Mucosa of rectum (tissue), 2 donors: ENCODE measurements at regions not wholly inside any gene's neighbourhood (a gene's known extent, or its start where the extent isn't known, plus 50 kb on each side); places are given as distances from the start of the nearest gene placed in this dataset.

Experiments
- H3K27ac ChIP-seq, 2 donors: one replicate each; pipeline ENCODE4 v1.7.0; 2013; ENCODE audit warnings: inconsistent platforms in 2 of 2, low read depth in 2 of 2, low read length in 2 of 2
- H3K27me3 ChIP-seq, 2 donors: one replicate each; pipeline ENCODE4 v1.7.0; 2013; ENCODE audit warnings: low read length in 2 of 2; ENCODE audit not compliant: control insufficient read depth in 2 of 2, insufficient read depth in 2 of 2
- H3K36me3 ChIP-seq, 2 donors: one replicate each; pipeline ENCODE4 v1.7.0; 2013; ENCODE audit warnings: low read length in 2 of 2; ENCODE audit not compliant: control insufficient read depth in 2 of 2, insufficient read depth in 2 of 2
- H3K4me1 ChIP-seq, 2 donors: one replicate each; pipeline ENCODE4 v1.7.0; 2013; ENCODE audit warnings: low read length in 2 of 2, mild to moderate bottlenecking in 1 of 2; ENCODE audit not compliant: control insufficient read depth in 2 of 2, insufficient read depth in 2 of 2
- H3K4me3 ChIP-seq, 2 donors: one replicate each; pipeline ENCODE4 v1.7.0; 2013; ENCODE audit warnings: low read length in 2 of 2
- H3K9ac ChIP-seq, 2 donors: one replicate each; pipeline ENCODE4 v1.7.0; 2013; ENCODE audit warnings: low read length in 2 of 2, low read depth in 1 of 2, mild to moderate bottlenecking in 1 of 2
- H3K9me3 ChIP-seq, 2 donors: one replicate each; pipeline ENCODE4 v1.7.0; 2013; ENCODE audit warnings: low read length in 2 of 2; ENCODE audit not compliant: control insufficient read depth in 2 of 2
- donor health status: healthy.
- donor health status: Normal muscosa, but diverticular disease.

- no peaks in the 10 kb centered on the region for H3K4me1 ChIP-seq
- H3K4me3 ChIP-seq = no peak overlapping the region
- H3K9me3 ChIP-seq = no peaks in the 10 kb centered on the region
- no peaks in the 10 kb centered on the region for H3K27me3 ChIP-seq
- no peak overlapping the region for H3K9ac ChIP-seq
- no peaks in the 10 kb centered on the region for H3K36me3 ChIP-seq
- H3K27ac ChIP-seq = no peak overlapping the region
Measured at GRCh38 chr14:82755923-82756322, 1222.3 kb upstream of the SEL1L start.

DNA sequence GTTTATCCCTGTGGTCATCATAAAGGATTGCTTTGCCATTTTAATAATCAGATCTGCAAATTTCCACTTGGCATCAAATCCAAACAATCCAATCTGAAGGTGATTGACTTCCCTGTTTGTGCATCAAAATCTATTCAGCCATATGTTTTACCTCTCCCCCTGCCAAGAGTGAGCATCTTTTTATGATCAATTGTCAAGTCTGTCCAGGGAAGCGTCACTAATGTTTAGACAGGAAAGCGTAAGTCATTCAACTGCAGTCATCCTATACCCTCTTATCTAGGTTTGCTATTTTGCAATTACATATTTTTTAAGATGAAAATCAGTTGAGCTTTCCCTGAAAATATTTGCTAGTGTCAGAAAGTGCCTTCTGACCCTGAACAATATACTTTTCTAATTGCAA lies 1224.1 kb upstream of the SEL1L start:
- Histone ChIP-seq H3K4me3 (no peak overlapping the region), H3K4me1 (no peaks in the 10 kb centered on the region), H3K27me3 (no peaks in the 10 kb centered on the region), H3K9ac (no peak overlapping the region), H3K27ac (no peak overlapping the region), H3K36me3 (no peaks in the 10 kb centered on the region), H3K9me3 (no peaks in the 10 kb centered on the region)

- no peak overlapping the region for H3K27ac ChIP-seq
- H3K36me3 ChIP-seq = no peaks in the 10 kb centered on the region
- H3K4me1 ChIP-seq = no peaks in the 10 kb centered on the region
- no peaks in the 10 kb centered on the region for H3K9me3 ChIP-seq
- H3K9ac ChIP-seq = no peak overlapping the region
- no peak overlapping the region for H3K4me3 ChIP-seq
- no peaks in the 10 kb centered on the region for H3K27me3 ChIP-seq
Measured at GRCh38 chr14:82759656-82760055, 1226.0 kb upstream of the SEL1L start.

DNA sequence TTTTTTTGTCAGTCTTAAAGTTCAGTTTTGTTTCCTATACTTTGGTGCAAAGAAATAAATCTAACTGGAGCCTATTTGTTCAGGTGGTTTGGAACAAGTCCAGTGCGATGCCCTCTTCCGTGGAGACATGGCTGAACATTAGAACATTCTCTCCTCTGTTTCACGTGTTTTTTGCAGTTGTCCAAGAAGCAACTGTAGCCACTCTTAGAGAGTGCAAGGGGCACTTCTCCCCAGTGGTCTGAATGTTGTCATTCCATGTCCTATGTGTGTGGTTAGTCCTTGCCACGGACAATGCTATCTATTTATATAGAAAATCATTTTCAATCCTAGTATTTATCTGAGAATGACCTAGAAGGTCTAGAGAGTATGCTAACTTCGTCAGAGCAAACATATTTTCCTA lies 1232.5 kb upstream of the SEL1L start:
- Histone ChIP-seq H3K27me3 (no peaks in the 10 kb centered on the region), H3K9me3 (no peaks in the 10 kb centered on the region), H3K4me3 (no peak overlapping the region), H3K4me1 (no peaks in the 10 kb centered on the region), H3K9ac (no peak overlapping the region), H3K27ac (no peak overlapping the region), H3K36me3 (no peaks in the 10 kb centered on the region)

- Histone ChIP-seq H3K27ac (no peak overlapping the region), H3K9ac (no peak overlapping the region), H3K36me3 (no peaks in the 10 kb centered on the region), H3K4me1 (no peaks in the 10 kb centered on the region), H3K9me3 (no peaks in the 10 kb centered on the region), H3K27me3 (no peaks in the 10 kb centered on the region), H3K4me3 (no peak overlapping the region)
Measured at GRCh38 chr14:82766996-82767395, 1233.3 kb upstream of the SEL1L start.

GRCh38 chr14:82776958-82777357 lies 1243.3 kb upstream of the SEL1L start:
- no peak overlapping the region for H3K9ac ChIP-seq
- no peak overlapping the region for H3K4me3 ChIP-seq
- H3K4me1 ChIP-seq = no peaks in the 10 kb centered on the region
- no peaks in the 10 kb centered on the region for H3K27me3 ChIP-seq
- no peaks in the 10 kb centered on the region for H3K36me3 ChIP-seq
- no peaks in the 10 kb centered on the region for H3K9me3 ChIP-seq
- no peak overlapping the region for H3K27ac ChIP-seq

GRCh38 chr14:82778008-82778590 lies 1244.4 kb upstream of the SEL1L start:
- Histone ChIP-seq H3K27ac (no peak overlapping the region), H3K4me1 (no peaks in the 10 kb centered on the region), H3K9me3 (no peaks in the 10 kb centered on the region), H3K27me3 (no peaks in the 10 kb centered on the region), H3K4me3 (no peak overlapping the region), H3K36me3 (no peaks in the 10 kb centered on the region), H3K9ac (no peak overlapping the region)

DNA sequence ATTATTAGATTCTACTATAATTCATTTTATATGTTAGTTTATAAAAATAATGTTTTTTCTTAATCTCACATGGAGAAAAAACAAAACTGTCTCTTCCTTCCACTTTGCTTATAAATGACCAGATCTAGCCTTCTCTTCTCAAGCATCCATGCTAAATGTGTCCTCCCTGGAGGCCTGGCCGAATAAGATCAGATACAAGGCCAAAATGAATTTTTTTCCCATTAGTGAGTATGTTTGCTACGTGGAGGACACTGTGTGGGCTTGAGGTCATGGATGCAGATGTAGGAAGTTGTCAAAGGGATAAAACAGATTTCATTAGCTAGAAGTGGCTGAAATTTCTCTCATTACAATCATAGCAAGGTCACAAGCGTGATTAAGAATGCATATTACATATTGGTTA lies 1244.9 kb upstream of the SEL1L start:
- Histone ChIP-seq H3K27me3 (no peaks in the 10 kb centered on the region), H3K9ac (no peak overlapping the region), H3K4me1 (no peaks in the 10 kb centered on the region), H3K27ac (no peak overlapping the region), H3K4me3 (no peak overlapping the region), H3K9me3 (no peaks in the 10 kb centered on the region), H3K36me3 (no peaks in the 10 kb centered on the region)

- no peak overlapping the region for H3K9ac ChIP-seq
Measured at GRCh38 chr14:82779301-82779700, 1245.6 kb upstream of the SEL1L start.

DNA sequence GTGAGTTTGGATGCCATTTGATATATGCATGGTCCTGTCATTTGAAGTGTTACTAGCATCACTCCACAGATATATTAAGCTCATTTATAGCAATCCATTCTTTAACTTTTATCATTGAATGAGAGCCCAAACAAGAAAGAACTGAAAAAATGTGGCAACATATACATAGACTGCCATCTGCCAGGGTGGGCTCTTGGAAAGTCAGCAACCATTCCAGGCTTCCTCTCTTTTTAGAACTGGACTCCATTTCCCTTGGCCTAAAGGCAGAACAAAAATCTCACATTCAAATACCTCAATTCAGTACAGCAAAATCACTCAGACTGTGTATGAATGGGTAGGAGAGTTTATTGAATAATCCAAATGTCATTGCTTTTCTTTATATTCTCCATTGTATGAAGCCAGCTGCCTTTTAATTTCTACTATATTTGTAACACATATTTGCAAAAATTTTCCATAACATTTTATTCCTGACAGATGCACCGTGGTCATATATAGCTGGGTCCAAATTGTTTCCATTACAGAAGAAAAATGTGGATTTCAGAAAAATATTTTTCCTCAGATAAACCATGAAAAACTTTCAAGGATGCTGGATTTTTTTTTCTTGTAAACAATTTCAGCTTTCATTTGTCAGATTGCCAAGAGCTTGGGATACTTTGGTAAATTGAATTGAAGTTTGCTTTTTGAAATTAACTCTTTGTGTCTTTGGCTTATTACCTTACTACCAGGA lies 1252.3 kb upstream of the SEL1L start:
- H3K9me3 ChIP-seq = peaks cover 0 to 3% of the 10 kb centered on the region in 2 donors
- no peak overlapping the region for H3K4me3 ChIP-seq
- no peaks in the 10 kb centered on the region for H3K4me1 ChIP-seq
- H3K36me3 ChIP-seq = no peaks in the 10 kb centered on the region
- H3K27me3 ChIP-seq = no peaks in the 10 kb centered on the region
- H3K27ac ChIP-seq = no peak overlapping the region
- no peak overlapping the region for H3K9ac ChIP-seq

More at GRCh38 chr14:82779301-82779700, 1245.6 kb upstream of the SEL1L start:
- no peak overlapping the region for H3K27ac ChIP-seq
- H3K27me3 ChIP-seq = no peaks in the 10 kb centered on the region
- no peaks in the 10 kb centered on the region for H3K36me3 ChIP-seq
- no peaks in the 10 kb centered on the region for H3K9me3 ChIP-seq
- H3K4me3 ChIP-seq = no peak overlapping the region
- H3K4me1 ChIP-seq = no peaks in the 10 kb centered on the region
